HEK293 (cell line): ENCODE measurements at regions not wholly inside any gene's neighbourhood (a gene's known extent, or its start where the extent isn't known, plus 50 kb on each side); places are given as distances from the start of the nearest gene placed in this dataset.
A peak's percentile ranks its signal among the peaks of the same experiment; 100 is the strongest.

Experiments used
- CTCF ChIP-seq: fragments of 450-650 bp; formaldehyde crosslinking; IDR thresholded peaks from 2 replicates; pipeline ENCODE4 v1.5.1; 2016; ENCODE audit warnings: missing biosample characterization, missing genetic modification characterization
- RBAK ChIP-seq: fragments of 450-650 bp; formaldehyde crosslinking; IDR thresholded peaks from 2 replicates; pipeline ENCODE4 v1.5.1; 2016; ENCODE audit warnings: missing biosample characterization, missing genetic modification characterization
- REST ChIP-seq: fragments of 450-650 bp; formaldehyde crosslinking; IDR thresholded peaks from 2 replicates; pipeline ENCODE4 v1.5.1; 2016; ENCODE audit warnings: missing biosample characterization, missing genetic modification characterization
- YY2 ChIP-seq: fragments of 450-650 bp; formaldehyde crosslinking; IDR thresholded peaks from 2 replicates; pipeline ENCODE4 v1.5.1; 2016; ENCODE audit warnings: missing biosample characterization, missing genetic modification characterization
- ZBTB48 ChIP-seq: fragments of 450-650 bp; formaldehyde crosslinking; IDR thresholded peaks from 2 replicates; pipeline ENCODE4 v1.5.1; 2016; ENCODE audit warnings: missing biosample characterization, missing genetic modification characterization
- ZNF274 ChIP-seq, 2 experiments: fragments of 200-500 bp in 1 of 2; fragments of 450-650 bp in 1 of 2; sonication (Bioruptor generic) in 1 of 2; formaldehyde crosslinking in 1 of 2; IDR thresholded peaks; 2 replicates each; pipeline versions ENCODE4 v1.5.1 to v1.6.1; 2014 to 2016; ENCODE audit warnings: borderline replicate concordance in 1 of 2, inconsistent platforms in 1 of 2, low read length in 1 of 2, missing biosample characterization in 1 of 2, missing genetic modification characterization in 1 of 2
- ZNF692 ChIP-seq: fragments of 450-650 bp; formaldehyde crosslinking; IDR thresholded peaks from 2 replicates; pipeline ENCODE4 v1.5.1; 2016; ENCODE audit warnings: missing biosample characterization, missing genetic modification characterization
- ZNF785 ChIP-seq: fragments of 450-650 bp; formaldehyde crosslinking; IDR thresholded peaks from 2 replicates; pipeline ENCODE4 v1.5.1; 2016; ENCODE audit warnings: missing biosample characterization, missing genetic modification characterization

- no peak for TF ChIP-seq YY2 (tag by site-specific recombination)
- no peak for TF ChIP-seq ZNF785
- TF ChIP-seq ZBTB48 (tag by site-specific recombination), result no peak
- TF ChIP-seq ZNF692 (tag by site-specific recombination), result 0 out of 2 replicates have a peak, but pooled peaks have one; percentile 9
- no peak for TF ChIP-seq RBAK
- no peak for TF ChIP-seq CTCF (tag by site-specific recombination)
- no peak for TF ChIP-seq ZNF274 (IDR thresholded peaks at IDR 0.05; ENCODE audit: low read length)
- TF ChIP-seq ZNF274 (tag by site-specific recombination; IDR thresholded peaks at IDR 0.05; ENCODE audit: borderline replicate concordance), result no peak
- TF ChIP-seq REST (tag by site-specific recombination), result no peak
These were observed 133.5 kb upstream of the CADM1 start for GRCh38 chr11:115637599-115638241.
